T-helper 1 cell (primary cell): ENCODE measurements at regions not wholly inside any gene's neighbourhood (a gene's known extent, or its start where the extent isn't known, plus 50 kb on each side); places are given as distances from the start of the nearest gene placed in this dataset.

Experiments used
- DNase-seq, 5 donors: peaks; one replicate each; pipeline ENCODE4 v3.0.0-alpha.2; 2012 to 2020

- no peak for DNase-seq
Observed at GRCh38 chr4:24279469-24279868, 304.9 kb downstream of the DHX15 start.

GRCh38 chr4:24278693-24279092 is 305.7 kb downstream of the DHX15 start:
- no peak for DNase-seq

GRCh38 chr4:24274381-24274941 is 309.9 kb downstream of the DHX15 start:
- DNase-seq, result no peak

GRCh38 chr4:24273136-24273535 is 311.2 kb downstream of the DHX15 start:
- DNase-seq, result no peak

GRCh38 chr4:24266951-24267722 is 317.2 kb downstream of the DHX15 start:
- DNase-seq, result no peak

GRCh38 chr4:24265989-24266388 is 318.4 kb downstream of the DHX15 start:
- DNase-seq, result no peak

- DNase-seq, result no peak
Observed at GRCh38 chr4:24262616-24263015, 321.7 kb downstream of the DHX15 start.

- no peak for DNase-seq
Observed at GRCh38 chr4:24262084-24262483, 322.3 kb downstream of the DHX15 start.

GRCh38 chr4:24260923-24261564 is 323.3 kb downstream of the DHX15 start:
- DNase-seq, result no peak

GRCh38 chr4:24260133-24260715 is 324.1 kb downstream of the DHX15 start:
- no peak for DNase-seq

- no peak for DNase-seq
Observed at GRCh38 chr4:24256547-24256946, 327.8 kb downstream of the DHX15 start.

GRCh38 chr4:24256066-24256465 is 328.3 kb downstream of the DHX15 start:
- no peak for DNase-seq

- DNase-seq, result no peak
Observed at GRCh38 chr4:24252121-24252520, 332.2 kb downstream of the DHX15 start.

- DNase-seq, result no peak
Observed at GRCh38 chr4:24251589-24251988, 332.8 kb downstream of the DHX15 start.

GRCh38 chr4:24249972-24250371 is 334.4 kb downstream of the DHX15 start:
- no peak for DNase-seq

GRCh38 chr4:24248674-24249630 is 335.4 kb downstream of the DHX15 start:
- no peak for DNase-seq

- DNase-seq, result no peak
Observed at GRCh38 chr4:24245491-24245820, 338.9 kb downstream of the DHX15 start.

- DNase-seq, result no peak
Observed at GRCh38 chr4:24244663-24245490, 339.5 kb downstream of the DHX15 start.

GRCh38 chr4:24243641-24244040 is 340.7 kb downstream of the DHX15 start:
- DNase-seq, result no peak

- DNase-seq, result no peak
Observed at GRCh38 chr4:24241511-24241910, 342.8 kb downstream of the DHX15 start.

- DNase-seq, result no peak
Observed at GRCh38 chr4:24240655-24241054, 343.7 kb downstream of the DHX15 start.

GRCh38 chr4:24237709-24238108 is 346.6 kb downstream of the DHX15 start:
- DNase-seq, result no peak
